IMR-90 (cell line): ENCODE measurements at regions not wholly inside any gene's neighbourhood (a gene's known extent, or its start where the extent isn't known, plus 50 kb on each side); places are given as distances from the start of the nearest gene placed in this dataset.
A peak's percentile ranks its signal among the peaks of the same experiment; 100 is the strongest.

Source experiments
- ATAC-seq: fragments of 200-7000 bp; cut with Tn5 transposase; 2 replicates; pipeline ENCODE4 v1.9.1; 2020; ENCODE audit warnings: low read depth, mild to moderate bottlenecking, moderate library complexity
- BruUV-seq: library from RNA; stranded (reverse); fragments of 400-500 nt; replicated peaks from 2 replicates; lab custom pipeline; 2021; lab: Mats Ljungman, UMichigan
- CTCF ChIA-PET: fragments of 300-600 bp; formaldehyde crosslinking; extraction: SDS; loops from one replicate; lab custom pipeline; 2021; ENCODE audit warnings: antibody characterized with exemption; lab: Yijun Ruan, JAX
- POLR2A ChIA-PET: fragments of 300-600 bp; sonication (Branson Sonifier 250); formaldehyde crosslinking; loops from one replicate; lab custom pipeline; 2022; ENCODE audit warnings: antibody characterized with exemption; ENCODE audit not compliant: unreplicated experiment; lab: Charles Lee
- DNase-seq: peaks from one replicate; pipeline ENCODE4 v3.0.0; 2013
- H2AFZ ChIP-seq: replicated peaks from 2 replicates; pipeline ENCODE3; 2013; ENCODE audit warnings: low read length, mild to moderate bottlenecking; ENCODE audit not compliant: poor library complexity
- H2AK5ac ChIP-seq: 2 replicates; pipeline ENCODE4 v1.6.1; 2013; ENCODE audit warnings: low read depth, low read length, inconsistent platforms
- H2AK9ac ChIP-seq: replicated peaks from 2 replicates; pipeline ENCODE3; 2013; ENCODE audit warnings: mild to moderate bottlenecking, low read depth, low read length, moderate library complexity; ENCODE audit not compliant: poor library complexity
- H2BK120ac ChIP-seq: 2 replicates; pipeline ENCODE4 v1.6.1; 2013; ENCODE audit warnings: low read depth, low read length, inconsistent platforms
- H2BK15ac ChIP-seq: 3 replicates; pipeline ENCODE4 v1.6.1; 2013; ENCODE audit warnings: low read depth, low read length, inconsistent platforms
- H2BK20ac ChIP-seq: 2 replicates; pipeline ENCODE4 v1.6.1; 2013; ENCODE audit warnings: low read depth, mild to moderate bottlenecking, inconsistent platforms, low read length, moderate library complexity
- H2BK5ac ChIP-seq: 2 replicates; pipeline ENCODE4 v1.6.1; 2013; ENCODE audit warnings: mild to moderate bottlenecking, low read depth, low read length, inconsistent platforms; ENCODE audit not compliant: poor library complexity, severe bottlenecking
- H3K14ac ChIP-seq: replicated peaks from 2 replicates; pipeline ENCODE4 v1.6.1; 2013; ENCODE audit warnings: low read depth, low read length, inconsistent platforms
- H3K18ac ChIP-seq: 2 replicates; pipeline ENCODE4 v1.6.1; 2013; ENCODE audit warnings: low read depth, low read length, control low read depth
- H3K23ac ChIP-seq: 2 replicates; pipeline ENCODE4 v1.6.1; 2013; ENCODE audit warnings: low read depth, low read length, inconsistent platforms
- H3K27ac ChIP-seq: 2 replicates; pipeline ENCODE4 v1.5.1; 2013; ENCODE audit warnings: mild to moderate bottlenecking, control low read depth, low read length; ENCODE audit not compliant: insufficient read depth
- H3K27me3 ChIP-seq: 2 replicates; pipeline ENCODE4 v1.6.1; 2013; ENCODE audit warnings: low read length; ENCODE audit not compliant: control insufficient read depth, insufficient read depth
- H3K36me3 ChIP-seq: 2 replicates; pipeline ENCODE4 v1.6.1; 2013; ENCODE audit warnings: low read length, mixed read lengths; ENCODE audit not compliant: control insufficient read depth, insufficient read depth
- H3K4ac ChIP-seq: 2 replicates; pipeline ENCODE4 v1.6.1; 2013; ENCODE audit warnings: low read depth, low read length, inconsistent platforms
- H3K4me1 ChIP-seq: 2 replicates; pipeline ENCODE4 v1.6.1; 2013; ENCODE audit warnings: low read length, mixed read lengths; ENCODE audit not compliant: control insufficient read depth, insufficient read depth
- H3K4me2 ChIP-seq: 2 replicates; pipeline ENCODE4 v1.6.1; 2013; ENCODE audit warnings: low read depth, mild to moderate bottlenecking, control low read depth, low read length, moderate library complexity
- H3K4me3 ChIP-seq: 2 replicates; pipeline ENCODE4 v1.5.1; 2013; ENCODE audit warnings: low read depth, mild to moderate bottlenecking, control low read depth, low read length, moderate library complexity; ENCODE audit not compliant: insufficient read depth
- H3K56ac ChIP-seq: 2 replicates; pipeline ENCODE4 v1.6.1; 2013; ENCODE audit warnings: low read length, inconsistent platforms; ENCODE audit not compliant: insufficient read depth; ENCODE audit errors: extremely low read depth
- H3K79me1 ChIP-seq, 2 experiments: 2 replicates each; pipeline ENCODE4 v1.6.1; 2013; ENCODE audit warnings: low read length in 2 of 2, inconsistent platforms in 1 of 2, low read depth in 1 of 2
- H3K9ac ChIP-seq: 2 replicates; pipeline ENCODE4 v1.6.1; 2013; ENCODE audit warnings: low read depth, low read length, control low read depth
- H3K9me1 ChIP-seq: 2 replicates; pipeline ENCODE4 v1.6.1; 2013; ENCODE audit warnings: low read length, inconsistent platforms; ENCODE audit not compliant: insufficient read depth
- H3K9me3 ChIP-seq: 2 replicates; pipeline ENCODE4 v1.6.1; 2013; ENCODE audit warnings: low read length; ENCODE audit not compliant: control insufficient read depth, insufficient read depth
- H4K20me1 ChIP-seq: 2 replicates; pipeline ENCODE4 v1.6.1; 2013; ENCODE audit warnings: low read length, inconsistent platforms; ENCODE audit not compliant: insufficient read depth
- H4K5ac ChIP-seq: 2 replicates; pipeline ENCODE4 v1.6.1; 2013; ENCODE audit warnings: mild to moderate bottlenecking, low read depth, low read length, control low read depth
- H4K8ac ChIP-seq, 2 experiments: 2 replicates each; pipeline ENCODE4 v1.6.1; 2013; ENCODE audit warnings: low read depth in 2 of 2, low read length in 2 of 2, control low read depth in 1 of 2, inconsistent platforms in 1 of 2
- H4K91ac ChIP-seq: 2 replicates; pipeline ENCODE4 v1.6.1; 2013; ENCODE audit warnings: low read depth, low read length, inconsistent platforms; ENCODE audit not compliant: insufficient read depth
- BHLHE40 ChIP-seq: fragments of 150-350 bp; IDR thresholded peaks from 2 replicates; pipeline ENCODE4 v1.6.1; 2016; ENCODE audit warnings: mild to moderate bottlenecking, low read depth, low read length
- CEBPB ChIP-seq: IDR thresholded peaks from 2 replicates; pipeline ENCODE4 v1.6.1; 2012; ENCODE audit warnings: low read depth, low read length, improper control_type of control experiment
- CHD1 ChIP-seq: IDR thresholded peaks from 2 replicates; pipeline ENCODE4 v1.6.1; 2012; ENCODE audit warnings: low read depth, low read length, improper control_type of control experiment
- FOS ChIP-seq: fragments of 150-350 bp; IDR thresholded peaks from 2 replicates; pipeline ENCODE4 v1.6.1; 2016; ENCODE audit warnings: low read depth, low read length
- MAZ ChIP-seq: IDR thresholded peaks from 2 replicates; pipeline ENCODE4 v1.6.1; 2012; ENCODE audit warnings: low read depth, mild to moderate bottlenecking, low read length, improper control_type of control experiment, moderate library complexity, borderline replicate concordance
- MXI1 ChIP-seq: IDR thresholded peaks from 2 replicates; pipeline ENCODE4 v1.6.1; 2012; ENCODE audit warnings: low read depth, mild to moderate bottlenecking, low read length, moderate library complexity, borderline replicate concordance
- RCOR1 ChIP-seq: IDR thresholded peaks from 2 replicates; pipeline ENCODE4 v1.6.1; 2012; ENCODE audit warnings: mild to moderate bottlenecking, low read length, improper control_type of control experiment; ENCODE audit not compliant: insufficient replicate concordance
- RFX5 ChIP-seq: IDR thresholded peaks from 2 replicates; pipeline ENCODE4 v1.8.0; 2012; ENCODE audit warnings: low read depth, mild to moderate bottlenecking, low read length, moderate library complexity
- SMC3 ChIP-seq: fragments of 150-350 bp; IDR thresholded peaks from 2 replicates; pipeline ENCODE4 v1.6.1; 2016; ENCODE audit warnings: low read depth, mild to moderate bottlenecking, antibody characterized with exemption, low read length, moderate library complexity
- WGBS, 2 experiments: methylation state at CpG; one replicate each; pipeline versions ENCODE4 v1.1.5 to v1.1.7; 2013; ENCODE audit warnings: missing lambda C conversion rate in 2 of 2; ENCODE audit not compliant: insufficient read length in 1 of 2; ENCODE audit errors: extremely low coverage in 2 of 2; 5-methylcytosine and 5-hydroxymethylcytosine counted together
- dilution Hi-C: fragments of 300-500 bp; cut with HindIII; formaldehyde crosslinking; loops from one replicate; pipeline ENCODE4 v1.14.3; 2018; ENCODE audit warnings: low sequenced_read_pairs; ENCODE audit not compliant: unreplicated experiment
- in situ Hi-C: fragments of 300-500 bp; cut with MboI; formaldehyde crosslinking; loops from 3 replicates; pipeline ENCODE4 v1.14.3; 2019; ENCODE audit warnings: low sequenced_read_pairs, inconsistent platforms, mixed read lengths
- intact Hi-C: fragments of 100-400 bp; cut with micrococcal nuclease; formaldehyde crosslinking; loops from 2 replicates; pipeline ENCODE4 v1.10.0; 2022
- TF ChIP-seq, protein P1 (sequence below): fragments of 150-350 bp; IDR thresholded peaks from 2 replicates; pipeline ENCODE4 v1.6.1; 2017; ENCODE audit warnings: mild to moderate bottlenecking, antibody characterized with exemption, low read length, low read depth

DNA sequence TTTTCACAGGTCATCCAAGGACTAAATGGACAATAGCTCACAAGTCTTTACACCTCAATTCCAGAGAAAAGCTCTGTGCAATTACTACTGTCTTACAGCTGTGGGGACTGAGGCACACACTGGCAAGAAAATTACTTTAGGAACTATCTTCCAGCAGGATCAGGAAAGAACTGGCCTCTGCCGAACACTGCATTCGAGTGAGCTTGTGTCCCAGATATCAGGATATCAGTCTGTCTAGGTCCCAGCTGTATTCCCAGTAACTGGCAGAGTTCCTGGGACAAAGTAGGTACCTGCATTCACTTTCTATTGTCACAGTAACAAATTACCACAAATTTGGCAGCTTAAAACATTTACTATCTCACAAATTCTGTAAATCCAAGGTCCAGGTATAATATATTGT is 183.7 kb downstream of the IRS1 start:
- Histone ChIP-seq H4K8ac (0 out of 4 replicates have a peak overlapping the region, but pooled peaks of 1 of the 2 experiments have one; percentile 15), H3K18ac (no peak overlapping the region), H3K27ac (no peak overlapping the region), H3K79me1 (no peaks in the 10 kb centered on the region), H2BK5ac (no peak overlapping the region), H4K5ac (no peak overlapping the region), H3K4me2 (no peak overlapping the region), H3K23ac (no peak overlapping the region), H3K9me1 (peaks cover 3% of the 10 kb centered on the region), H2BK120ac (no peak overlapping the region), H3K9ac (no peak overlapping the region), H2AK9ac (no peak overlapping the region), H3K56ac (no peak overlapping the region), H4K91ac (no peak overlapping the region), H3K9me3 (no peaks in the 10 kb centered on the region; the same call in 1 of the 2 replicates), H3K27me3 (no peaks in the 10 kb centered on the region), H4K20me1 (no peaks in the 10 kb centered on the region), H2AFZ (no peak overlapping the region), H2BK20ac (no peak overlapping the region), H3K4me3 (no peak overlapping the region), H2BK15ac (0 out of 3 replicates have a peak overlapping the region, but pooled peaks have one; percentile 40), H3K36me3 (no peaks in the 10 kb centered on the region), H3K4ac (peak overlapping the region; percentile 2), H2AK5ac (no peak overlapping the region; the same call in 1 of the 2 replicates), H3K14ac (no peak overlapping the region), H3K4me1 (peaks cover 8% of the 10 kb centered on the region)
- no peak for ATAC-seq
- CTCF ChIA-PET, result no interaction called here
- BruUV-seq, result no TSS peak
- 83% methylated on average over 2 of the region's 2 CpGs; no CpG with 5 or more reads in 1 of the 2 experiments for WGBS, 2 experiments
- in situ Hi-C loops, result no loop called here
- TF ChIP-seq RFX5 (no peak), MAZ (no peak), BHLHE40 (no peak), SMC3 (no peak), RCOR1 (no peak), CHD1 (no peak), CEBPB (no peak), FOS (no peak), MXI1 (no peak)
- TF ChIP-seq, protein P1, sequence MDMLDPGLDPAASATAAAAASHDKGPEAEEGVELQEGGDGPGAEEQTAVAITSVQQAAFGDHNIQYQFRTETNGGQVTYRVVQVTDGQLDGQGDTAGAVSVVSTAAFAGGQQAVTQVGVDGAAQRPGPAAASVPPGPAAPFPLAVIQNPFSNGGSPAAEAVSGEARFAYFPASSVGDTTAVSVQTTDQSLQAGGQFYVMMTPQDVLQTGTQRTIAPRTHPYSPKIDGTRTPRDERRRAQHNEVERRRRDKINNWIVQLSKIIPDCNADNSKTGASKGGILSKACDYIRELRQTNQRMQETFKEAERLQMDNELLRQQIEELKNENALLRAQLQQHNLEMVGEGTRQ, result no peak
- no peak for DNase-seq
- intact Hi-C loops, result no loop called here
- POLR2A ChIA-PET, result no interaction called here
- dilution Hi-C loops, result no loop called here
